ENCODE measurements at regions not wholly inside any gene's neighbourhood (a gene's known extent, or its start where the extent isn't known, plus 50 kb on each side); places are given as distances from the start of the nearest gene placed in this dataset.

DNA sequence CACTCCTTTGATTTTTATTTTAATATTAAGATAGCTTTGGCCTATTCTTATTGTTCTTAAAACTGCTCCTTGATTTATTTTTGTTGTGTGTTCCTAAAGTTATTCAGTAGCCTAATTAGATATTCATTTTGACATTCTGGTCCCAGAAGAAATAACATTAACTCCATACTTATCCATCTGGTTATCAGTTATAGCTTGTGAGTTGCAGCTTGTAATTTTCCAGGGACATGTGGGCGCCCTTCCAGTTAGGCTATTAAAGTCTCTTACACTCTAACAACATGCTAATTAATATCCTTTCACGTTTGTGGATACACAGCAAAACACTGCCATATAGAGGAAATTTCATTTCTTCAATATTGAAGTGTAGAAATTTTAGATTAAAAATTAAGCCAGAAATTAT, 987.5 kb downstream of the HACE1 start:
- H3K4me3 ChIP-seq (ENCODE audit: low read length): no peak overlapping the region
- H3K4me1 ChIP-seq (ENCODE audit: control insufficient read depth, insufficient read depth, low read length): peaks cover 17% of the 10 kb centered on the region
- TF ChIP-seq, protein P1, sequence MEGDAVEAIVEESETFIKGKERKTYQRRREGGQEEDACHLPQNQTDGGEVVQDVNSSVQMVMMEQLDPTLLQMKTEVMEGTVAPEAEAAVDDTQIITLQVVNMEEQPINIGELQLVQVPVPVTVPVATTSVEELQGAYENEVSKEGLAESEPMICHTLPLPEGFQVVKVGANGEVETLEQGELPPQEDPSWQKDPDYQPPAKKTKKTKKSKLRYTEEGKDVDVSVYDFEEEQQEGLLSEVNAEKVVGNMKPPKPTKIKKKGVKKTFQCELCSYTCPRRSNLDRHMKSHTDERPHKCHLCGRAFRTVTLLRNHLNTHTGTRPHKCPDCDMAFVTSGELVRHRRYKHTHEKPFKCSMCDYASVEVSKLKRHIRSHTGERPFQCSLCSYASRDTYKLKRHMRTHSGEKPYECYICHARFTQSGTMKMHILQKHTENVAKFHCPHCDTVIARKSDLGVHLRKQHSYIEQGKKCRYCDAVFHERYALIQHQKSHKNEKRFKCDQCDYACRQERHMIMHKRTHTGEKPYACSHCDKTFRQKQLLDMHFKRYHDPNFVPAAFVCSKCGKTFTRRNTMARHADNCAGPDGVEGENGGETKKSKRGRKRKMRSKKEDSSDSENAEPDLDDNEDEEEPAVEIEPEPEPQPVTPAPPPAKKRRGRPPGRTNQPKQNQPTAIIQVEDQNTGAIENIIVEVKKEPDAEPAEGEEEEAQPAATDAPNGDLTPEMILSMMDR (conservative IDR thresholded peaks at IDR 0.05): no peak
- Mint-ChIP-seq H3K4me3 (no peak overlapping the region), H3K36me3 (ENCODE audit: low read depth) (peaks cover 4% of the 10 kb centered on the region), H3K9me3 (peaks cover 10% of the 10 kb centered on the region), H3K4me1 (peaks cover 24% of the 10 kb centered on the region), H3K27me3 (ENCODE audit: insufficient read depth) (no peaks in the 10 kb centered on the region), H3K27ac (no peak overlapping the region)
- H3K9me3 ChIP-seq (ENCODE audit: control insufficient read depth, low read length): peaks cover 12% of the 10 kb centered on the region
- H3K27me3 ChIP-seq (ENCODE audit: control insufficient read depth, insufficient read depth, low read length, poor library complexity, severe bottlenecking): no peaks in the 10 kb centered on the region
- peak overlapping the region; percentile 34 for H3K27ac ChIP-seq (ENCODE audit: low read depth, low read length)
- no peak for DNase-seq
- 60% methylated on average over 2 of the region's 2 CpGs; no CpG with 5 or more reads in 1 of the 2 experiments for WGBS, 2 experiments (ENCODE audit: insufficient coverage in 1 of 2, insufficient read length in 1 of 2)
- no peak overlapping the region for H3K9ac ChIP-seq (ENCODE audit: extremely low read depth, low read length, poor library complexity, severe bottlenecking)
- H3K36me3 ChIP-seq (ENCODE audit: control insufficient read depth, insufficient read depth, low read length): no peaks in the 10 kb centered on the region

DNA sequence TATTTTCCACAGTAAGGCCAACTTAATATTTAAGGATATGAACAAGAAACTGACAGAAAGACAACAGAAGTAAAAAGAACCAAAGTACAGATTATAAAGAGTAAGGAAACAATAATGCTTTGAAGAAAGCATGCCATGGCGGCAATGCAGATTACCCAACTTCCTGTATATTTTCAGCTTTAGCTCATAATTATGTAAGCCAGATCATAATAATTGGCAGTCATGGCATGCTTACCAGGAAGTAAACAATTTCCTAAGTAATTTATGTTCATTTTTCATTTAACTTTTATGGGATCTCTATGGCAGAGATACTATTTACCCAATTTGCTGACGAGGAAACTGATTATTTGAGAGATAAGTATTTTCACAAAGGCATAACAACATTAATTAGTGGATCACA, 988.7 kb downstream of the HACE1 start:
- Histone ChIP-seq H3K4me1 (ENCODE audit: control insufficient read depth, insufficient read depth, low read length) (peaks cover 11% of the 10 kb centered on the region), H3K36me3 (ENCODE audit: control insufficient read depth, insufficient read depth, low read length) (no peaks in the 10 kb centered on the region), H3K9me3 (ENCODE audit: control insufficient read depth, low read length) (no peaks in the 10 kb centered on the region), H3K4me3 (ENCODE audit: low read length) (no peak overlapping the region), H3K27me3 (ENCODE audit: control insufficient read depth, insufficient read depth, low read length, poor library complexity, severe bottlenecking) (no peaks in the 10 kb centered on the region), H3K27ac (ENCODE audit: low read depth, low read length) (no peak overlapping the region), H3K9ac (ENCODE audit: extremely low read depth, low read length, poor library complexity, severe bottlenecking) (no peak overlapping the region)
- Mint-ChIP-seq H3K4me3 (no peak overlapping the region), H3K27ac (no peak overlapping the region), H3K36me3 (ENCODE audit: low read depth) (no peaks in the 10 kb centered on the region), H3K27me3 (ENCODE audit: insufficient read depth) (no peaks in the 10 kb centered on the region), H3K9me3 (peaks cover 1% of the 10 kb centered on the region), H3K4me1 (peaks cover 24% of the 10 kb centered on the region)
- WGBS, 2 experiments (ENCODE audit: insufficient coverage in 1 of 2, insufficient read length in 1 of 2): 93 to 100% methylated on average over 1 to 2 of the region's 2 CpGs
- no peak for DNase-seq
- TF ChIP-seq, protein P1 (conservative IDR thresholded peaks at IDR 0.05): no peak

DNA sequence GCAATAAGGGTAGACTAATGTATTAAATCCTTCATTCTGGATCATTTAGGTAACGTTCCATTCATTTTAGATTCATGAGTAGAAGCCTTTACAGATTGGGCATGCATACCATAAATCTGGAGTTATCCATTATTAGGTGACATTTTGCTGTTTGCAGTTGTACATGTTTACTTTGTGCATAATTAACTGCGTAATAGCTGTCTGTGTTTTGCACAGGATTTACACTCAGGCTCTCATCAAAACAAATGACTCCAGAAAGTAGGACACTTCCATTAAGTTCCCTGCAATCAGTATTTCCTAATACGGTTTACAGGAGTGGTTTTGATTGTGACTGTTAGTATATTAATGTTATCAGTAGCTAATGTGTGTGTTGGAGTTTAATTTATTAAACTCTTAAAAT, 997.4 kb downstream of the HACE1 start:
- H3K9me3 Mint-ChIP-seq: no peaks in the 10 kb centered on the region
- no peak overlapping the region for H3K27ac Mint-ChIP-seq
- no peak for DNase-seq
- Histone ChIP-seq H3K36me3 (ENCODE audit: control insufficient read depth, insufficient read depth, low read length) (no peaks in the 10 kb centered on the region), H3K27me3 (ENCODE audit: control insufficient read depth, insufficient read depth, low read length, poor library complexity, severe bottlenecking) (no peaks in the 10 kb centered on the region), H3K9ac (ENCODE audit: extremely low read depth, low read length, poor library complexity, severe bottlenecking) (no peak overlapping the region), H3K4me1 (ENCODE audit: control insufficient read depth, insufficient read depth, low read length) (no peaks in the 10 kb centered on the region), H3K9me3 (ENCODE audit: control insufficient read depth, low read length) (no peaks in the 10 kb centered on the region), H3K27ac (ENCODE audit: low read depth, low read length) (no peak overlapping the region), H3K4me3 (ENCODE audit: low read length) (no peak overlapping the region)
- WGBS, 2 experiments (ENCODE audit: insufficient coverage in 1 of 2, insufficient read length in 1 of 2): 95 to 100% methylated on average over 2 to 3 of the region's 3 CpGs
- no peaks in the 10 kb centered on the region for H3K27me3 Mint-ChIP-seq (ENCODE audit: insufficient read depth)
- TF ChIP-seq, protein P1 (conservative IDR thresholded peaks at IDR 0.05): no peak
- H3K4me1 Mint-ChIP-seq: no peaks in the 10 kb centered on the region
- no peaks in the 10 kb centered on the region for H3K36me3 Mint-ChIP-seq (ENCODE audit: low read depth)
- no peak overlapping the region for H3K4me3 Mint-ChIP-seq
